CD4-positive, alpha-beta T cell (primary cell): ENCODE measurements at regions not wholly inside any gene's neighbourhood (a gene's known extent, or its start where the extent isn't known, plus 50 kb on each side); places are given as distances from the start of the nearest gene placed in this dataset.

Experiments
- ATAC-seq: fragments of 200-7000 bp; cut with Tn5 transposase; one replicate; pipeline ENCODE4 v1.10.0; 2022; ENCODE audit warnings: mild to moderate bottlenecking; ENCODE audit not compliant: poor library complexity
- CTCF ChIA-PET: fragments of 350-600 bp; sonication (Branson Sonifier 250); formaldehyde crosslinking; loops from one replicate; lab custom pipeline; 2021; ENCODE audit warnings: antibody characterized with exemption, inconsistent platforms; lab: Charles Lee
- POLR2A ChIA-PET: fragments of 350-600 bp; sonication (Branson Sonifier 250); formaldehyde crosslinking; loops from one replicate; lab custom pipeline; 2021; ENCODE audit warnings: antibody characterized with exemption, inconsistent platforms; lab: Charles Lee
- DNase-seq, 14 experiments: peaks; one replicate each; pipeline ENCODE4 v3.0.0-alpha.2; 2013 to 2020; ENCODE audit warnings: mixed read lengths in 2 of 14
- H3K27ac ChIP-seq, 2 donors: one replicate each; pipeline versions ENCODE4 v1.5.1 to v1.7.0; 2013; ENCODE audit warnings: low read length in 2 of 2, low read depth in 1 of 2, mild to moderate bottlenecking in 1 of 2
- H3K27me3 ChIP-seq, 2 experiments: 1 replicate in 1 of 2; 2 replicates in 1 of 2; pipeline versions ENCODE4 v1.6.1 to v1.7.0; 2013; ENCODE audit warnings: low read length in 2 of 2, control low read depth in 1 of 2, mild to moderate bottlenecking in 1 of 2, moderate library complexity in 1 of 2; ENCODE audit not compliant: insufficient read depth in 2 of 2, control insufficient read depth in 1 of 2
- H3K36me3 ChIP-seq: one replicate; pipeline ENCODE4 v1.6.1; 2013; ENCODE audit warnings: low read length, control low read depth; ENCODE audit not compliant: insufficient read depth
- H3K4me1 ChIP-seq: one replicate; pipeline ENCODE4 v1.6.1; 2013; ENCODE audit warnings: low read length, control low read depth; ENCODE audit not compliant: insufficient read depth
- H3K4me3 ChIP-seq: one replicate; pipeline ENCODE4 v1.5.1; 2013; ENCODE audit warnings: mild to moderate bottlenecking, low read length, moderate library complexity
- H3K9me3 ChIP-seq, 2 experiments: 1 replicate in 1 of 2; 2 replicates in 1 of 2; pipeline versions ENCODE4 v1.6.1 to v1.7.0; 2013; ENCODE audit warnings: low read length in 2 of 2, mild to moderate bottlenecking in 2 of 2, control low read depth in 1 of 2, moderate library complexity in 1 of 2; ENCODE audit not compliant: control insufficient read depth in 1 of 2, insufficient read depth in 1 of 2
- H3K27ac Mint-ChIP-seq: one replicate; pipeline ENCODE4 v1.8.0; 2020; ENCODE audit warnings: mixed read lengths
- H3K27me3 Mint-ChIP-seq: one replicate; pipeline ENCODE4 v1.8.0; 2021; ENCODE audit warnings: mixed read lengths
- H3K36me3 Mint-ChIP-seq: one replicate; pipeline ENCODE4 v1.8.0; 2021; ENCODE audit warnings: low read depth, mixed read lengths
- H3K4me1 Mint-ChIP-seq: one replicate; pipeline ENCODE4 v1.8.0; 2021; ENCODE audit warnings: low read depth, mixed read lengths
- H3K4me3 Mint-ChIP-seq: one replicate; pipeline ENCODE4 v1.8.0; 2020; ENCODE audit warnings: mild to moderate bottlenecking, mixed read lengths
- H3K9me3 Mint-ChIP-seq: one replicate; pipeline ENCODE4 v1.8.0; 2020; ENCODE audit warnings: mixed read lengths
- CTCF ChIP-seq: fragments of 200-600 bp; IDR thresholded peaks from one replicate; pipeline ENCODE4 v1.8.0; 2022; ENCODE audit warnings: antibody characterized with exemption, mild to moderate bottlenecking
- intact Hi-C, 2 experiments: fragments of 100-400 bp; cut with DNase I in 1 of 2; cut with micrococcal nuclease in 1 of 2; formaldehyde crosslinking; loops; one replicate each; pipeline versions ENCODE4 v1.15.1 to v1.9.0; 2023 to 2025; cut with DNase I, micrococcal nuclease

- ATAC-seq: no peak
- no peaks in the 10 kb centered on the region for H3K27me3 ChIP-seq
- H3K27ac Mint-ChIP-seq: no peak overlapping the region
- no peaks in the 10 kb centered on the region for H3K36me3 ChIP-seq
- CTCF ChIA-PET: no interaction called here
- H3K36me3 Mint-ChIP-seq: no peaks in the 10 kb centered on the region
- intact Hi-C loops: no loop called here
- H3K4me1 ChIP-seq: no peaks in the 10 kb centered on the region
- POLR2A ChIA-PET: no interaction called here
- H3K4me3 Mint-ChIP-seq: no peak overlapping the region
- peaks cover 0 to 20% of the 10 kb centered on the region in 2 experiments for H3K9me3 ChIP-seq
- H3K27me3 Mint-ChIP-seq: no peaks in the 10 kb centered on the region
- H3K27ac ChIP-seq: no peak overlapping the region
- no peak for DNase-seq
- H3K9me3 Mint-ChIP-seq: peaks cover 26% of the 10 kb centered on the region
- TF ChIP-seq CTCF: no peak
- no peaks in the 10 kb centered on the region for H3K4me1 Mint-ChIP-seq
- no peak overlapping the region for H3K4me3 ChIP-seq
These were observed 696.0 kb upstream of the LMO3 start for GRCh38 chr12:17302001-17302400.

GRCh38 chr12:17301544-17301943 lies 695.6 kb upstream of the LMO3 start:
- Histone ChIP-seq H3K36me3 (no peaks in the 10 kb centered on the region), H3K9me3 (peaks cover 0 to 20% of the 10 kb centered on the region in 2 experiments), H3K27me3 (no peaks in the 10 kb centered on the region), H3K27ac (no peak overlapping the region), H3K4me3 (no peak overlapping the region), H3K4me1 (no peaks in the 10 kb centered on the region)
- peaks cover 26% of the 10 kb centered on the region for H3K9me3 Mint-ChIP-seq
- ChIA-PET POLR2A (no interaction called here), CTCF (no interaction called here)
- no peaks in the 10 kb centered on the region for H3K4me1 Mint-ChIP-seq
- no peak for DNase-seq
- H3K36me3 Mint-ChIP-seq: no peaks in the 10 kb centered on the region
- H3K27ac Mint-ChIP-seq: no peak overlapping the region
- ATAC-seq: no peak
- no peaks in the 10 kb centered on the region for H3K27me3 Mint-ChIP-seq
- no peak overlapping the region for H3K4me3 Mint-ChIP-seq
- intact Hi-C loops: no loop called here
- TF ChIP-seq CTCF: no peak

GRCh38 chr12:17296882-17297281 lies 690.9 kb upstream of the LMO3 start:
- Mint-ChIP-seq H3K4me3 (no peak overlapping the region), H3K27ac (no peak overlapping the region), H3K4me1 (no peaks in the 10 kb centered on the region), H3K36me3 (no peaks in the 10 kb centered on the region), H3K27me3 (no peaks in the 10 kb centered on the region), H3K9me3 (peaks cover 14% of the 10 kb centered on the region)
- no peak for TF ChIP-seq CTCF
- no peak for ATAC-seq
- no peak for DNase-seq
- Histone ChIP-seq H3K27ac (no peak overlapping the region), H3K36me3 (no peaks in the 10 kb centered on the region), H3K4me1 (no peaks in the 10 kb centered on the region), H3K4me3 (no peak overlapping the region), H3K27me3 (no peaks in the 10 kb centered on the region), H3K9me3 (peaks cover 0 to 20% of the 10 kb centered on the region in 2 experiments)
- POLR2A ChIA-PET: no interaction called here
- CTCF ChIA-PET: no interaction called here
- intact Hi-C loops: no loop called here
